ENCODE measurements at regions not wholly inside any gene's neighbourhood (a gene's known extent, or its start where the extent isn't known, plus 50 kb on each side); places are given as distances from the start of the nearest gene placed in this dataset.
A peak's percentile ranks its signal among the peaks of the same experiment; 100 is the strongest.

DNA sequence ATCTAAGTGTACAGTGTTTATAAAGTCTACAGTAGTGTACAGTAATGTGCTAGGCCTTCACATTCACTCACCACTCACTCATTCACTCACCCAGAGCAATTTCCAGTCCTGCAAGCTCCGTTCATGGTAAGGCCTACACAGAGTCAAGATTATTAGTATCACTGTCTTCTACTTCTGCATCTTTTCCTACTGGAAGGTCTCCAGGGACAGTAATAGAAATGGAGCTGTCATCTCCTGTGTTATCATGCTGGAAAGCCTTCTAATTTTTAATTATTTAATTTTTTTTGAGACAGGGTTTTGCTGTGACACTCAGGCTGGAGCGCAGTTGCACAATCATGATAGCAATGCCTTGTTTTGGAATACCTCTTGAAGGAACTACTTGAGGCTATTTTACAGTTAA lies 207.0 kb downstream of the HTR7 start:
- no peaks in the 10 kb centered on the region for H3K36me3 ChIP-seq (ENCODE audit: control insufficient read depth, insufficient read depth, low read length)
- DNase-seq (ENCODE audit: low read depth) (no peak), FAIRE-seq (no peak)
- H3K27me3 ChIP-seq (ENCODE audit: control insufficient read depth, insufficient read depth, low read length): no peaks in the 10 kb centered on the region
- no peak overlapping the region for H3K4me3 ChIP-seq (ENCODE audit: low read depth, low read length)
- TF ChIP-seq, protein P1, sequence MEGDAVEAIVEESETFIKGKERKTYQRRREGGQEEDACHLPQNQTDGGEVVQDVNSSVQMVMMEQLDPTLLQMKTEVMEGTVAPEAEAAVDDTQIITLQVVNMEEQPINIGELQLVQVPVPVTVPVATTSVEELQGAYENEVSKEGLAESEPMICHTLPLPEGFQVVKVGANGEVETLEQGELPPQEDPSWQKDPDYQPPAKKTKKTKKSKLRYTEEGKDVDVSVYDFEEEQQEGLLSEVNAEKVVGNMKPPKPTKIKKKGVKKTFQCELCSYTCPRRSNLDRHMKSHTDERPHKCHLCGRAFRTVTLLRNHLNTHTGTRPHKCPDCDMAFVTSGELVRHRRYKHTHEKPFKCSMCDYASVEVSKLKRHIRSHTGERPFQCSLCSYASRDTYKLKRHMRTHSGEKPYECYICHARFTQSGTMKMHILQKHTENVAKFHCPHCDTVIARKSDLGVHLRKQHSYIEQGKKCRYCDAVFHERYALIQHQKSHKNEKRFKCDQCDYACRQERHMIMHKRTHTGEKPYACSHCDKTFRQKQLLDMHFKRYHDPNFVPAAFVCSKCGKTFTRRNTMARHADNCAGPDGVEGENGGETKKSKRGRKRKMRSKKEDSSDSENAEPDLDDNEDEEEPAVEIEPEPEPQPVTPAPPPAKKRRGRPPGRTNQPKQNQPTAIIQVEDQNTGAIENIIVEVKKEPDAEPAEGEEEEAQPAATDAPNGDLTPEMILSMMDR (IDR thresholded peaks at IDR 0.05; ENCODE audit: insufficient read depth, low read length, severe bottlenecking): no peak

DNA sequence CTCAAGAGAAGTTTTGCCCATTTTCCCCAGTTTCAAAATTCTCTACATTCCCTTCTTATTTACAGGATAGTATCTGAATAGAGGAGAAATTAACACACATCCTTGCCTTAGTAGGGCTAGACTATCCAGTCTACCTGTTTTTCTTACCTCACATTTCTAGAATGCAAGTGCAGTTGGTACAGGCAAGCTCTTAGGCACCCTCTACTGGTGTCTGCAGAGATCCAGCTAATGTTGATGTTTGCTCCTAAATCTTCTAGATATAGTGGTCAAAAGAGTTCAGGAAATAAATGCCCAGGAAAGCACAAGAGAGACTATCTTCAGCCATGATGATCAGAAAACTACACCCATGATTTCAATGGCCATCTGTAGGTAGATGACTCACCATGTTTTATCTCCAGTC lies 205.3 kb downstream of the HTR7 start:
- no peaks in the 10 kb centered on the region for H3K36me3 ChIP-seq (ENCODE audit: control insufficient read depth, insufficient read depth, low read length)
- FAIRE-seq: no peak
- DNase-seq (ENCODE audit: low read depth): peak; percentile 46
- H3K4me3 ChIP-seq (ENCODE audit: low read depth, low read length): no peak overlapping the region
- H3K27me3 ChIP-seq (ENCODE audit: control insufficient read depth, insufficient read depth, low read length): no peaks in the 10 kb centered on the region
- TF ChIP-seq, protein P1 (IDR thresholded peaks at IDR 0.05; ENCODE audit: insufficient read depth, low read length, severe bottlenecking): peak; percentile 63

DNA sequence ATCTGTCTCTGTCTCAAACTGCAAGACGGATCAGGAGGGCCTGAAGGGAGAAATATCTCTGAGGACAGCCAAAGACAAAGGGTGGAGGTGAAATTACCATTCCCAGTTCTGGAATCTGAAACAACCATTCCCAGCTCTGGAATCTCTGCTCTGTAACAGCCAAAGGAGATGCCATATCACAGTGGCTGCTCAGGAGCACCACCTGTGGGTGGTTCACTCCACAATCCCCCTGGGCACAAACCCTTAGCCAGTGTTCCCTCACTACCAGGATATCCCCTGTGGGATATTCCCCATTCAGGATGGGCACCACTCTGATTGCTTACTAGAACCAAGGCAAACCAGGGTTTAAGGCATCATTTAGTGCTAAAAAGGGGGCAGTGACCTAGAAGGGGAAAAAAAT lies 199.0 kb downstream of the HTR7 start:
- TF ChIP-seq, protein P1 (IDR thresholded peaks at IDR 0.05; ENCODE audit: insufficient read depth, low read length, severe bottlenecking): peak; percentile 51
- no peak for FAIRE-seq

DNA sequence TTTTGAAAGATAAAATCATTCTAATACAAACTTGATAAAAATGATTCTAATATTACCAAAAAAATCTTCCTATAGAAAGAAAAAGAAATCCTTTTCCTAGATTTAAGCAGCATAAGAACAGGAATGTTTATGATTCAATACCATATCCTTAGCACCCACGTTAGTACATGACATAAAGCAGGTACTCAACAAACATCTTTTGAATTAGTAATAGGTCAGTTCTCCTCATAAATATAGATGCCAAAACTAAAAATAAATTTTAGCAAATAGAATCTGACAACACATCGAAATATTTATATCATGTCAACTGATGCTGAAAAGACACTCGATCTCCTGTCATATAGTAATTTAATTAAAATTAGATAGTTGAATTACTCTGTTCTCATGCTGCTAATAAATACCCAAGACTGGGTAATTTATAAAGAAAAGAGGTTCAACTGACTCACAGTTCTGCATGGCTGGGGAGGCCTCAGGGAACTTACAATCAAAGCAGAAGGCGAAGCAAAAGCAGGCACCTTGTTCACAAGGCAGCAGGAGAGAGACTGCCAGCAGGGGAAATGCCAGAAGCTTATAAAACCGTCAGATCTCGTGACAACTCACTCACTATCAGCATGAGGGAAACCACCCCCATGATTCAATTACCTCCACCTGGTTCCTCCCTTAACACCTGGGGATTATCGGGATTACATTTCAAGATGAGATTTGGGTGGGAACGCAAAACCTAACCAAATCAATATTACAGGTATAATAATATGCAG lies 191.8 kb downstream of the HTR7 start:
- no peak for FAIRE-seq
- H3K27me3 ChIP-seq (ENCODE audit: control insufficient read depth, insufficient read depth, low read length): no peaks in the 10 kb centered on the region
- TF ChIP-seq, protein P1 (IDR thresholded peaks at IDR 0.05; ENCODE audit: insufficient read depth, low read length, severe bottlenecking): no peak
- no peak overlapping the region for H3K4me3 ChIP-seq (ENCODE audit: low read depth, low read length)
- no peak for DNase-seq (ENCODE audit: low read depth)
- H3K36me3 ChIP-seq (ENCODE audit: control insufficient read depth, insufficient read depth, low read length): no peaks in the 10 kb centered on the region

More for the DNA sequence above, 199.0 kb downstream of the HTR7 start:
- Histone ChIP-seq H3K27me3 (ENCODE audit: control insufficient read depth, insufficient read depth, low read length) (no peaks in the 10 kb centered on the region), H3K36me3 (ENCODE audit: control insufficient read depth, insufficient read depth, low read length) (no peaks in the 10 kb centered on the region), H3K4me3 (ENCODE audit: low read depth, low read length) (no peak overlapping the region)
- no peak for DNase-seq (ENCODE audit: low read depth)

DNA sequence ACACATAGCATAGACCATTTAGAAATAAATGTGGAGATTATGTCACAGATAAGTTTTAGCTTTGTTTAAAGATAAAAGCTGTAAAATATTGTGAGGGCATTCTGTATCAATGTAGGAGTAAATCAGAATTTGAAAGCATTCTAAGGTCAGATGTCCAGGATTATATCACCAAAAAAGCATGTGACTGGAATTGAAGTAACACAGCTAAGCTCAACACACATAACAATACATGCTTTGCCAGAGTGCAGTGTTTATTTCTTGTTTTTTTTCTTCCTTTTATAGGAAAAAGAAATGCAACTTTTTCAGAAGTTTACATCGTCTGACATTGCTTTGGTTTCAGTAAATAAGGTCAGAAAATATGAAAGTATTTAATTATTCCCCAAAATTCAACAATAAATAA lies 183.4 kb downstream of the HTR7 start:
- no peaks in the 10 kb centered on the region for H3K27me3 ChIP-seq (ENCODE audit: control insufficient read depth, insufficient read depth, low read length)
- H3K4me3 ChIP-seq (ENCODE audit: low read depth, low read length): no peak overlapping the region
- TF ChIP-seq, protein P1 (IDR thresholded peaks at IDR 0.05; ENCODE audit: insufficient read depth, low read length, severe bottlenecking): no peak
- DNase-seq (ENCODE audit: low read depth) (no peak), FAIRE-seq (no peak)
- no peaks in the 10 kb centered on the region for H3K36me3 ChIP-seq (ENCODE audit: control insufficient read depth, insufficient read depth, low read length)

DNA sequence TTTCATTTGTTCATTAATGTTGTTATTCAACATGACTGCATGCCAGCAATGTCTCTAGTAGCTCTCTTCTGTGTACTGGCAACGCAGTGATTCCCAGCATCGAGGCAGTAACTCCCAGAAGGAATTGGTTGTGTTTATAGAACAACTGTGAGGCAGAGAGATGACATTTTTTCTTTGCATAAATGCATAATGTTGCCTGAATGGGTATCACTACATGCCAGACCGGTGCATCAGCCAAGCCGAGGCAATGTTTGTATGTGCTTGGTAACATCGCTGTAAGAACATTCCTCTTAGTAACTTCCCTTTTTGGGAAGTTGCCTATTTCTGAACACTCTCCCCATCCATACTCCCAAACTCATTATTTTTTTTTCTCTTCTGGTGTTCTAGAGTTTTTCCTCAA lies 182.9 kb downstream of the HTR7 start:
- no peaks in the 10 kb centered on the region for H3K36me3 ChIP-seq (ENCODE audit: control insufficient read depth, insufficient read depth, low read length)
- TF ChIP-seq, protein P1 (IDR thresholded peaks at IDR 0.05; ENCODE audit: insufficient read depth, low read length, severe bottlenecking): no peak
- no peak overlapping the region for H3K4me3 ChIP-seq (ENCODE audit: low read depth, low read length)
- no peaks in the 10 kb centered on the region for H3K27me3 ChIP-seq (ENCODE audit: control insufficient read depth, insufficient read depth, low read length)
- FAIRE-seq (no peak), DNase-seq (ENCODE audit: low read depth) (peak; percentile 66)
